GM12872 (cell line): ENCODE measurements at regions not wholly inside any gene's neighbourhood (a gene's known extent, or its start where the extent isn't known, plus 50 kb on each side); places are given as distances from the start of the nearest gene placed in this dataset.

ENCODE experiments used
- CTCF ChIP-seq: IDR thresholded peaks from 3 replicates; pipeline ENCODE4 v1.5.1; 2011; ENCODE audit warnings: low read depth, mild to moderate bottlenecking, low read length, moderate library complexity; ENCODE audit not compliant: insufficient read depth

- no peak for TF ChIP-seq CTCF
Observed at GRCh38 chr3:106160396-106160795, 291.6 kb upstream of the CBLB start.

GRCh38 chr3:106161246-106161645, 292.4 kb upstream of the CBLB start:
- no peak for TF ChIP-seq CTCF

- no peak for TF ChIP-seq CTCF
Observed at GRCh38 chr3:106167728-106168127, 298.9 kb upstream of the CBLB start.

- TF ChIP-seq CTCF = no peak
Observed at GRCh38 chr3:106168962-106169750, 300.3 kb upstream of the CBLB start.

- no peak for TF ChIP-seq CTCF
Observed at GRCh38 chr3:106170636-106171035, 301.8 kb upstream of the CBLB start.

- no peak for TF ChIP-seq CTCF
Observed at GRCh38 chr3:106172101-106172500, 303.3 kb upstream of the CBLB start.

GRCh38 chr3:106172780-106173179, 304.0 kb upstream of the CBLB start:
- TF ChIP-seq CTCF = no peak

GRCh38 chr3:106175276-106175675, 306.5 kb upstream of the CBLB start:
- no peak for TF ChIP-seq CTCF
